Amniotic epithelial cell (primary cell): ENCODE measurements at regions not wholly inside any gene's neighbourhood (a gene's known extent, or its start where the extent isn't known, plus 50 kb on each side); places are given as distances from the start of the nearest gene placed in this dataset.

ENCODE experiments used
- DNase-seq: peaks from one replicate; pipeline ENCODE4 v3.0.0-alpha.2; 2010; ENCODE audit warnings: low read depth

DNA sequence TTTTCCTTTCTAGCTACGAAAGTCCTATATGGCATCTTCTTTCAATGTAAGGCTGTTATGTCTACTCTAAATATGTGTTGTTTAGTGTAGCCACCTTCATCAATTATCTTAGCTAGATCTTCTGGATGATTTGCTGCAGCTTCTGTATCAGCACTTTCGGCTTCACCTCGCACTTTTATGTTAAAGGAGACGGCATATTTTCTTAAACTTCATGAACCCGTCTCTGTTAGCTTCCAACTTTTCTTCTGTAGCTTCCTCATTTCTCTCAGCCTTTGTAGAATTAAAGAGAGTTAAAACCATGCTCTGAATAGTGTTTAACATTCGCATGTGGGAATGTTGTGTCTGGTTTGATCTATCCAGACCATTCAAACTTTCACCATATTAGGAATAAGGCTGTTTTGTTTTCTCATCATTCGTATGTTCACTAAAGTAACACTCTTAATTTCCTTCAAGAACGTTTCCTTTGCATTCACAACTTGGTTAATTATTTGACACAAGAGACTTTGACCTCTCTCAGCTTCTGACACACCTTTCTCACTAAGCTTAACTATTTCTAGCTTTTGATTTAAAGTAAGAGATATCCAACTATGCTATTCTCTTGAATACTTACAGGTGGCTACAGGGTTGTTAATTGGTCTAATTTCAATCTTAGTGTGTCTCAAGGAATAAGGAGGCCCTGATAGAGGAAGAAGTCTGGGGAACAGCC, 476.8 kb downstream of the GABRG1 start:
- DNase-seq = no peak

- DNase-seq = no peak
Observed at GRCh38 chr4:45640281-45640680, 483.6 kb downstream of the GABRG1 start.

- DNase-seq = no peak
Observed at GRCh38 chr4:45638641-45639040, 485.2 kb downstream of the GABRG1 start.

DNA sequence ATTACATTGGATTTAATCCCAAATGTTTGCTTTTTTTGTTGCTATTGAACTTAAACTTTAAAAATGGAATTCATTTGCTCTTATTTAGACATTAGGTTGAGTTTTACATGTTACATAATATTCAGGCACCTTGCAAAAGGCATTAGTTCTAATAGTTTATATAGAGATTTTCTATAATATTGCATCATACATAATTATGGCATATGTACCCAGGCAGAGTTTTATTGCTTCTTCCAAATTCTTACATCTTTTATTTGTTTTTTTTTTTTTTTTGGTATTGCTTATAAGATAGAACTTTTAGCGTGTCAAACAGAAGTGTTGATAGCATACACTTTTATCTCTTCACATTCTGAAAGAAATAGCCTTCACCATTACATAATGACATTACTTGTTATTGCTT, 487.7 kb downstream of the GABRG1 start:
- no peak for DNase-seq

- no peak for DNase-seq
Observed at GRCh38 chr4:45629717-45630116, 494.1 kb downstream of the GABRG1 start.

- DNase-seq = no peak
Observed at GRCh38 chr4:45621971-45622370, 501.9 kb downstream of the GABRG1 start.

DNA sequence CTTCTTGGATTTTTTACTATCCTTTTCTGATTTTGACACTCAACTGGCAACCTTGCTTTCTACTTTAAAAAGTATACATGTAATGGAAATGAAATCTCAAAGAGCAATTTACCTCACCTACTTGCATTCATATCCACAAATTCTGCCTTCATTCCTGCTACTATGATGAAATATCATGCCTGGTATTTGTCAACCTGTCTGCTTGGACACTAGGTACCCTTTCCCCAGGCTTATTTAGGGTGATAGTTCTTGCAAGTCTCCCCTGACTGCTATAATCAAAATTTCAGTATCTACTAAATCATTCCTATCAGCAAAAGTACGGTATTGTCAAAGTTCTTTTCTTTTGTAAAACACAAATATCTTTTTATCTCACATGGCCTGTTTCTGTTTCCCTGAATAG, 503.0 kb downstream of the GABRG1 start:
- DNase-seq = no peak

DNA sequence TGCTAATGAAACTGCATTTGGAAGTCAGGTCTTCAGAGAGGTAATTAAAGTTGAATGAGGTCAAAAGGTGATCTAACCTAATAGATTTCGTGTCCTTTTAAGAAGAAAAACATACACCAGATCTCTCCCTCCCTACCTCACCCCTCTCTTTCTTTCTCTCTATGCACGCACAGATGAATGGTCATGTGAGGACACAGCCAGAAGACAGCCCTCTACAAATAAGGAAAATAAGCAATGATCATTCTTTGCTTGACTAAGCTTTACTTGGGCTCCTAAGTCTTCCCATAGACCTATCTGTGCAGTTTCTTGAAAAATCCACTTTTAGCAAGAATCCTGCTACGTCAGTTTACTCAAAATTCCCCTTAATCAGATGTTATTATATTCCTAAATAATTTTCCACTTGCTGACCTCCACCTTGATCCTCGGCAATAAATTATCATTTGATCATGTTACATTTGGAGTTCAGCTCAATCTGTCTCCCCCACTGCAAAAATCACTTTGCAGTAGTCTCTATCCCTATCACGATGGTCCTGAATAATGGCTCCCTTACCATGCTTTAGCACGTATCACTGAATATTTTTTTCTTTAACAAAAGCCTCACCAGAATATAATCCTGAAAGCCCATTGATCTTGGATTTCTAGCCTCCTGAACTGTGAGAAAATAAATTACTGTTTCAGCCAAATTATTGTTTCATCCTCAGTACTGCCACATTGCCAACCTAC, 527.3 kb downstream of the GABRG1 start:
- DNase-seq = no peak

DNA sequence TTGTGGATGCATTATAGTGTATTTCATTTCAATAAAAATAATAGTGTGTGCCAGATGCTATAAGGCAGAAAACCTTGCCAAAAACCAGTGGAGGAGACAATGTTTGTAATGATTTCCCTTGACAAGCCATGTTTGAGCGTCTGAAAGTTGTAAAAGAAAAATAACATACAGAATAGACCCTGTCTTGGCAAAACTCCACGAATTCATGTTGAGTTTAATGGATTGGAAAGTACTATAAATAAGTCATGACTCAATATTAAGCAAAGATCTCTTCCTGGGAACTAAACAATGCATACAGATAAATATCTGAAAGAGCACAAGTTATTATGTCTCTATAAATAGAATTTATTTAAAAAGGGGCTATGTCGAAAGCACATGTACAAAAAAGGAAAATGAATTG, 543.5 kb downstream of the GABRG1 start:
- DNase-seq = no peak

GRCh38 chr4:45578874-45579273, 545.0 kb downstream of the GABRG1 start:
- DNase-seq = no peak

DNA sequence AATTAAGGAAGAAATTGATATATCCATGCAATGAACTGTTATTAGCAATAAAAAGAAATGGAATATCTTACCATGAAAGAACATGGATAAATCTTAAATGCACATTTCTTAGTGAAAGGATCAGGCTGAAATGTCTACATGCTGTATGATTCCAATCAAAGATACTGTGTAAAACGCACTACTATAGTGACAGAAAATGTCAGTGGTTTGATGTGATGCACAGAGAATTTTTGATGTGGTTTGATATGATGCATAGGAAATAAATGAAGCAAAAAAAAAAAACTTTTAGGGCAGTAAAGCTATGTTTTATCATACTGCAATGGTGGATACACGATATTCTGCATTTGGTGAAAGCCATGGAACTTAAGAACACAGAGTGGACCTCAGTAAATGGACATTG, 547.6 kb downstream of the GABRG1 start:
- no peak for DNase-seq

DNA sequence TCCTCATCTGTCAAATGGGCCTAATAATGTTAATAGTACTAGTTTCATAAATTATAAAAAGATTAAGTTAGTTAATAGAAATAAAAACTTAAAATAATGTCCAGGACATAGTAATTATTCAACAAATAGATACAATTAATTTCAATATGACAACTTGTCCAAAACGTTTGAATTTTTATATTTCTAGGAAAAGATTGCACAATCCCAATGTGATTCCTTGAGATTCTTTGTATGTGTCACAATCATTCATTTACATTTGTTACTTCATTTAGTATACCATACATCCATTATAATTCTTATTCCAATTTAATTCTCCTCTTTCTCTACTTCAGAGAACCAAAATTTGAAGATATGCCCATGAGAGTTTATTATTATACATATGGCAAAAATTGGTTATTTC, 554.2 kb downstream of the GABRG1 start:
- DNase-seq = no peak

DNA sequence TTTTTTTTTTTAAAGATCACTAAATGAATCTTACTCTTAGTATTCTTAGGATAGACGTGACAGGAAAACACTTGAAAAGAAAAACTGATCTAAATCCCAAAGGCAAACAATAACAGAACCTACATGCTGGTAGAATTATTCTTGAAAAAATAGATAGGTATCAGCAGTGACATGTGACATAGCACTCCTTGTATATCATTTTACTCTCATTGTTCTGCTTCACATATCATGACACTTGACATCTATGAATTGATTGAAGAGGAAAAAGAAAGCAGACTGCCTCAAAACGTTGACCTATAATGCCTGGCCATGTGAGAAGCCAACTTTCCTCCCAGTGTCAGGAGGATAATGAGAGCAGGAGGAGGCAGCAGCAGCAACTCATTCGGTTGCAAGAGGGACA, 555.2 kb downstream of the GABRG1 start:
- no peak for DNase-seq

DNA sequence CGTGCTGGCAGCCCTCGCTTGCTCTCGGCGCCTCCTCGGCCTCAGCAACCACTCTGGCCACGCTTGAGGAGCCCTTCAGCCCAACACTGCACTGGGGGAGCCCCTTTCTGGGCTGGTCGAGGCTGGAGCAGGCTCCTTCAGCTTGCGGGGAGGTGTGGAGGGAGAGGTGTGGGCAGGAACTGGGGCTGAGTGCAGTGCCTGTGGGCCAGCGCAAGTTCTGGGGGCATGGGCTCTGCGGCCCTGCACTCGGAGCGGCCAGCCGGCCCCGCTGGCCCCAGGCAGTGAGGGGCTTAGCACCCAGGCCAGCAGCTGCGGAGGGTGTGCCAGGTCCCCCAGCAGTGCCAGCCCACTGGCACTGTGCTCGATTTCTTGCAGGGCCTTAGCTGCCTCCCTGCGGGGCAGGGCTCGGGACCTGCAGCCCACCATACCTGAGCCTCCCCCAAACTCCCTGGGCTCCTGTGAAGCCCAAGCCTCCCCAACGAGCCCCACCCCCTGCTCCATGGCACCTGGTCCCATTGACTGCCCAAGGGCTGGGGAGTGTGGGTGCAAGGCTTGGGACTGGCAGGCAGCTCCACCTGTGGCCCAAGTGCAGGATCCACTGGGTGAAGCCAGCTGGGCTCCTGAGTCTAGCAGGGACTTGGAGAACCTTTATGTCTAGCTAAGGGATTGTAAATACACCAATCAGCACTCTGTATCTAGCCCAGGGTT, 556.8 kb downstream of the GABRG1 start:
- DNase-seq = no peak

- DNase-seq = no peak
Observed at GRCh38 chr4:45554423-45554822, 569.4 kb downstream of the GABRG1 start.

DNA sequence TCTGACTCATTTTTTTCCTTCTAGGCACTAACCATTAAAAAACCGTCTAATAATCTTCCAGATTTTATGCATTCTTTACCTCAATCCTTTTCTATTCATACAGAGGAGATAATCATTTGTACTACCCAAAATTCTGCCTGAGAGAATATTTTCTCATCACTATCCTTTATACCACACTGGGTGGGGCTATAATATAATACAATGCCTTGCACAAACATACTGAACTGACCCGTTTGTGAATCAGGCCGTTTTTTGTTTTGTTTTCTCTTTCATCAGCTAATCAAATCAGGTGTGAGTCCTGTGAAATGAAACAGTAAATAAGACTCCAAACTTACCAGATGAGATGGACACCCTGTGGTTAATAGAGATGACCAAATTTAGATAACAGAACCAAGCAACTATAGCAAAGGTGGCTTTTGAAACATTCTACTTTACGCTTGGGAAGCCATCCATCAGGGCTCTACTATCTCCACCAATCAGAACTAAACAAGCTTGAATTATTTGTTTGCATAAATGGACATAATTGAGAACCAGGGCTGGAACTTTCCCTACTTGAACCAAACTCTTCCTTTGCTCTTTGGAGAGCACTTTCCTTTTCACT, 573.0 kb downstream of the GABRG1 start:
- no peak for DNase-seq

DNA sequence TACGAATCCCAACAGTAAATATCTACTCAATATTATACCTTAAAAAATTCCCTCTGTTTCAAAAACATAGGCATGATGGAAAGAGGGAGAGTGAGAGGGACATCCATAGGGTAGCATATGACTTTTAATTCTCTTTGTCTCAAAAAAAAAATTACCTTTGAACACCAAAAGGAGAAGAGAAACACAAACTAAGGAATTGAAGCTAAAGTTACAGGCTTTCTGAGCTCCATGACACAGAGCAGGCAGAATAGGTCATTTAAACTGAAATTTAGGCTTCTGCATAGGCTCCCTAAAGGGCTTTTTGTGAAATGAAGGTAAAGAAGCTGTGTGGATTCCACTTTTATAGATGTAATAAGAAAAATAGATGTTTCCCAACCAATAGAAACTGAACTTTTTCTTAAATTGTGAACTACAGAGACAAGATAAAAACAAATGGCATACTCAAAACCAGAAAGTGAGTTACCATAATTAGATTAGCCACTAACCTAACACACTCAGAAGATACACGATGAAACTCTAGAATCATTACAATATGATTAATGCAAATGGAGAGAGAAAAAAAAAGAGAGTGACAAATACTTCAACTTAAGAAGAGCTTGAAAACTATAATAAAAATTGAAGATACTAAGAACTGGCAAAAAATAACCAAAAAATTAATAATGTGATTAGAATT, 584.6 kb downstream of the GABRG1 start:
- no peak for DNase-seq

- no peak for DNase-seq
Observed at GRCh38 chr4:45530498-45530897, 593.4 kb downstream of the GABRG1 start.

DNA sequence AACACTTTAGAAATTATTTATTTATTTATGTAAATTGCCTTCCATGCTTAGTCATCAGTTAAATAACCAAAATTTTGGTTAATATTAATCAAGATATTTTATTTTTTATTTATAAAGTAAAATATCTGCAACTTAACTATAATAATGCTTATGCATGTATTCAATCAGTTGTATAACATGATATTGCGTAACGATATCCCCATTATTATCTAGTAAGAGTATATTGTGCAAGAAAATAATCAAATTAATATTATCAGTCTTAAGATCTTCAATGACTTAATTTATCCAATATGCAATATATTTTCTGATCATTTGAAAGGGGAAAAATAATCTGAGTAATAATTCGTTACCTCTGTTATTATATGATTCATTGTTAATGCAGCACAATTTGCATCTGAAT, 596.7 kb downstream of the GABRG1 start:
- no peak for DNase-seq

DNA sequence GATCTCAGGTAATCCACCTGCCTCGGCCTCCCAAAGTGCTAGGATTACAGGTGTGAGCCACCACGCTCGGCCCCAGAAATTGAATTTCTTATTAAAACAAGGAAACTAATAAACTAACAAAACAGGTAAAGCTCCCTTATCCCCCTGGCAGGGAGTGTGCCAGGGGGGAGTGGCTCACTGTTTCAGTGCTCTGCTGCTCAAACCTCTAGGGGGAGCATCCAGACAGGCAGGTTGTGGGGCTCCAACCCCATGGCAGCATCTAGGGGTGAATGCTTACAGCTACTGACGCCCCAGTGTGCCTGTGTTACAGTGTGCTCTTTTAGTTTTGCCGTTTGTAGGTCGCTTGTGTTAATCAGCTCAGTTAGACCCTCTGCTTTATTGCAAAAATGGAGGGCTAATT, 605.0 kb downstream of the GABRG1 start:
- DNase-seq = no peak

- DNase-seq = no peak
Observed at GRCh38 chr4:45502471-45502870, 621.4 kb downstream of the GABRG1 start.

- no peak for DNase-seq
Observed at GRCh38 chr4:45484740-45485139, 639.1 kb downstream of the GABRG1 start.
